ENCODE measurements at regions not wholly inside any gene's neighbourhood (a gene's known extent, or its start where the extent isn't known, plus 50 kb on each side); places are given as distances from the start of the nearest gene placed in this dataset.

DNA sequence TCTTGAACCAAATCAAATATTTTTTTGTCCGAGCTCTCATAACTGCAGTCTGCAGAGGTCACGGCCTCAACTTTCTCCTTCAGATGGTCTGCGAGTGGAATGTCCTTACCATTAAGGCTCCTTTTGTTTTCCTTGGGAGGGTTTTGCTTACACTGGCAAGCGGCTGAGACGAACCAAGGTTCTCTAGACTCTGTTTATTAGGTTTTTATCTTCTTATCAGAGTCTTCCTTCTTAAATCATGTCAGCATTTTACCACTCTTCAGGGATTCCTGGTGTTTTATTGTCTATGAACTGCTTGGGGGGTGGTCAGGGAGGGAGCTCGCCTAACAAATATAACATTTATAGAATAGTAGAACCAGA lies 773.7 kb upstream of the NR2F2 start (continued):
- TF ChIP-seq, protein P1, sequence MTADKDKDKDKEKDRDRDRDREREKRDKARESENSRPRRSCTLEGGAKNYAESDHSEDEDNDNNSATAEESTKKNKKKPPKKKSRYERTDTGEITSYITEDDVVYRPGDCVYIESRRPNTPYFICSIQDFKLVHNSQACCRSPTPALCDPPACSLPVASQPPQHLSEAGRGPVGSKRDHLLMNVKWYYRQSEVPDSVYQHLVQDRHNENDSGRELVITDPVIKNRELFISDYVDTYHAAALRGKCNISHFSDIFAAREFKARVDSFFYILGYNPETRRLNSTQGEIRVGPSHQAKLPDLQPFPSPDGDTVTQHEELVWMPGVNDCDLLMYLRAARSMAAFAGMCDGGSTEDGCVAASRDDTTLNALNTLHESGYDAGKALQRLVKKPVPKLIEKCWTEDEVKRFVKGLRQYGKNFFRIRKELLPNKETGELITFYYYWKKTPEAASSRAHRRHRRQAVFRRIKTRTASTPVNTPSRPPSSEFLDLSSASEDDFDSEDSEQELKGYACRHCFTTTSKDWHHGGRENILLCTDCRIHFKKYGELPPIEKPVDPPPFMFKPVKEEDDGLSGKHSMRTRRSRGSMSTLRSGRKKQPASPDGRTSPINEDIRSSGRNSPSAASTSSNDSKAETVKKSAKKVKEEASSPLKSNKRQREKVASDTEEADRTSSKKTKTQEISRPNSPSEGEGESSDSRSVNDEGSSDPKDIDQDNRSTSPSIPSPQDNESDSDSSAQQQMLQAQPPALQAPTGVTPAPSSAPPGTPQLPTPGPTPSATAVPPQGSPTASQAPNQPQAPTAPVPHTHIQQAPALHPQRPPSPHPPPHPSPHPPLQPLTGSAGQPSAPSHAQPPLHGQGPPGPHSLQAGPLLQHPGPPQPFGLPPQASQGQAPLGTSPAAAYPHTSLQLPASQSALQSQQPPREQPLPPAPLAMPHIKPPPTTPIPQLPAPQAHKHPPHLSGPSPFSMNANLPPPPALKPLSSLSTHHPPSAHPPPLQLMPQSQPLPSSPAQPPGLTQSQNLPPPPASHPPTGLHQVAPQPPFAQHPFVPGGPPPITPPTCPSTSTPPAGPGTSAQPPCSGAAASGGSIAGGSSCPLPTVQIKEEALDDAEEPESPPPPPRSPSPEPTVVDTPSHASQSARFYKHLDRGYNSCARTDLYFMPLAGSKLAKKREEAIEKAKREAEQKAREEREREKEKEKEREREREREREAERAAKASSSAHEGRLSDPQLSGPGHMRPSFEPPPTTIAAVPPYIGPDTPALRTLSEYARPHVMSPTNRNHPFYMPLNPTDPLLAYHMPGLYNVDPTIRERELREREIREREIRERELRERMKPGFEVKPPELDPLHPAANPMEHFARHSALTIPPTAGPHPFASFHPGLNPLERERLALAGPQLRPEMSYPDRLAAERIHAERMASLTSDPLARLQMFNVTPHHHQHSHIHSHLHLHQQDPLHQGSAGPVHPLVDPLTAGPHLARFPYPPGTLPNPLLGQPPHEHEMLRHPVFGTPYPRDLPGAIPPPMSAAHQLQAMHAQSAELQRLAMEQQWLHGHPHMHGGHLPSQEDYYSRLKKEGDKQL (CRISPR knock-in tag; IDR thresholded peaks at IDR 0.05; ENCODE audit: low read depth), result no peak
- TF ChIP-seq, protein P2, sequence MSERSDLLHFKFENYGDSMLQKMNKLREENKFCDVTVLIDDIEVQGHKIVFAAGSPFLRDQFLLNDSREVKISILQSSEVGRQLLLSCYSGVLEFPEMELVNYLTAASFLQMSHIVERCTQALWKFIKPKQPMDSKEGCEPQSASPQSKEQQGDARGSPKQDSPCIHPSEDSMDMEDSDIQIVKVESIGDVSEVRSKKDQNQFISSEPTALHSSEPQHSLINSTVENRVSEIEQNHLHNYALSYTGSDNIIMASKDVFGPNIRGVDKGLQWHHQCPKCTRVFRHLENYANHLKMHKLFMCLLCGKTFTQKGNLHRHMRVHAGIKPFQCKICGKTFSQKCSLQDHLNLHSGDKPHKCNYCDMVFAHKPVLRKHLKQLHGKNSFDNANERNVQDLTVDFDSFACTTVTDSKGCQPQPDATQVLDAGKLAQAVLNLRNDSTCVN (CRISPR knock-in tag; IDR thresholded peaks at IDR 0.05; ENCODE audit: borderline replicate concordance), result no peak
- no peak for TF ChIP-seq ISX (CRISPR knock-in tag; conservative IDR thresholded peaks at IDR 0.05)
- TF ChIP-seq GLI4 (CRISPR knock-in tag; IDR thresholded peaks at IDR 0.05; ENCODE audit: borderline replicate concordance), result no peak
- TF ChIP-seq NCOR1 (IDR thresholded peaks at IDR 0.05; ENCODE audit: borderline replicate concordance, low read length), result no peak
- no peak for TF ChIP-seq POLR2AphosphoS2 (IDR thresholded peaks at IDR 0.05; ENCODE audit: low read depth, low read length)
- TF ChIP-seq THYN1 (CRISPR knock-in tag; IDR thresholded peaks at IDR 0.05; ENCODE audit: borderline replicate concordance, low read depth), result no peak
- no peak for TF ChIP-seq POLR2G (IDR thresholded peaks at IDR 0.05; ENCODE audit: low read depth, low read length)
- TF ChIP-seq, protein P3, sequence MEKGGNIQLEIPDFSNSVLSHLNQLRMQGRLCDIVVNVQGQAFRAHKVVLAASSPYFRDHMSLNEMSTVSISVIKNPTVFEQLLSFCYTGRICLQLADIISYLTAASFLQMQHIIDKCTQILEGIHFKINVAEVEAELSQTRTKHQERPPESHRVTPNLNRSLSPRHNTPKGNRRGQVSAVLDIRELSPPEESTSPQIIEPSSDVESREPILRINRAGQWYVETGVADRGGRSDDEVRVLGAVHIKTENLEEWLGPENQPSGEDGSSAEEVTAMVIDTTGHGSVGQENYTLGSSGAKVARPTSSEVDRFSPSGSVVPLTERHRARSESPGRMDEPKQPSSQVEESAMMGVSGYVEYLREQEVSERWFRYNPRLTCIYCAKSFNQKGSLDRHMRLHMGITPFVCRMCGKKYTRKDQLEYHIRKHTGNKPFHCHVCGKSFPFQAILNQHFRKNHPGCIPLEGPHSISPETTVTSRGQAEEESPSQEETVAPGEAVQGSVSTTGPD (CRISPR knock-in tag; IDR thresholded peaks at IDR 0.05), result no peak
- no peak for TF ChIP-seq ZNF317 (CRISPR knock-in tag; IDR thresholded peaks at IDR 0.05)
- TF ChIP-seq, protein P4, sequence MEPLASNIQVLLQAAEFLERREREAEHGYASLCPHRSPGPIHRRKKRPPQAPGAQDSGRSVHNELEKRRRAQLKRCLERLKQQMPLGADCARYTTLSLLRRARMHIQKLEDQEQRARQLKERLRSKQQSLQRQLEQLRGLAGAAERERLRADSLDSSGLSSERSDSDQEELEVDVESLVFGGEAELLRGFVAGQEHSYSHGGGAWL (CRISPR knock-in tag; IDR thresholded peaks at IDR 0.05), result no peak
- no peak for TF ChIP-seq KDM5B (CRISPR knock-in tag; IDR thresholded peaks at IDR 0.05; ENCODE audit: borderline replicate concordance)
- no peak for TF ChIP-seq YEATS4 (CRISPR knock-in tag; IDR thresholded peaks at IDR 0.05; ENCODE audit: borderline replicate concordance)
- no peak for TF ChIP-seq ZNF564 (CRISPR knock-in tag; IDR thresholded peaks at IDR 0.05)
